GM12873 (cell line): ENCODE measurements at regions not wholly inside any gene's neighbourhood (a gene's known extent, or its start where the extent isn't known, plus 50 kb on each side); places are given as distances from the start of the nearest gene placed in this dataset.

Experiments
- TF ChIP-seq, protein P1 (sequence below): IDR thresholded peaks from 2 replicates; pipeline ENCODE4 v1.5.1; 2012; ENCODE audit warnings: low read depth, mild to moderate bottlenecking, moderate library complexity, low read length, control low read depth; ENCODE audit not compliant: insufficient read depth; ENCODE audit errors: missing control alignments

GRCh38 chr10:125442856-125443540, 240.0 kb downstream of the TEX36 start:
- TF ChIP-seq, protein P1, sequence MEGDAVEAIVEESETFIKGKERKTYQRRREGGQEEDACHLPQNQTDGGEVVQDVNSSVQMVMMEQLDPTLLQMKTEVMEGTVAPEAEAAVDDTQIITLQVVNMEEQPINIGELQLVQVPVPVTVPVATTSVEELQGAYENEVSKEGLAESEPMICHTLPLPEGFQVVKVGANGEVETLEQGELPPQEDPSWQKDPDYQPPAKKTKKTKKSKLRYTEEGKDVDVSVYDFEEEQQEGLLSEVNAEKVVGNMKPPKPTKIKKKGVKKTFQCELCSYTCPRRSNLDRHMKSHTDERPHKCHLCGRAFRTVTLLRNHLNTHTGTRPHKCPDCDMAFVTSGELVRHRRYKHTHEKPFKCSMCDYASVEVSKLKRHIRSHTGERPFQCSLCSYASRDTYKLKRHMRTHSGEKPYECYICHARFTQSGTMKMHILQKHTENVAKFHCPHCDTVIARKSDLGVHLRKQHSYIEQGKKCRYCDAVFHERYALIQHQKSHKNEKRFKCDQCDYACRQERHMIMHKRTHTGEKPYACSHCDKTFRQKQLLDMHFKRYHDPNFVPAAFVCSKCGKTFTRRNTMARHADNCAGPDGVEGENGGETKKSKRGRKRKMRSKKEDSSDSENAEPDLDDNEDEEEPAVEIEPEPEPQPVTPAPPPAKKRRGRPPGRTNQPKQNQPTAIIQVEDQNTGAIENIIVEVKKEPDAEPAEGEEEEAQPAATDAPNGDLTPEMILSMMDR: no peak

- TF ChIP-seq, protein P1: no peak
Measured at GRCh38 chr10:125441151-125441550, 241.8 kb downstream of the TEX36 start.

DNA sequence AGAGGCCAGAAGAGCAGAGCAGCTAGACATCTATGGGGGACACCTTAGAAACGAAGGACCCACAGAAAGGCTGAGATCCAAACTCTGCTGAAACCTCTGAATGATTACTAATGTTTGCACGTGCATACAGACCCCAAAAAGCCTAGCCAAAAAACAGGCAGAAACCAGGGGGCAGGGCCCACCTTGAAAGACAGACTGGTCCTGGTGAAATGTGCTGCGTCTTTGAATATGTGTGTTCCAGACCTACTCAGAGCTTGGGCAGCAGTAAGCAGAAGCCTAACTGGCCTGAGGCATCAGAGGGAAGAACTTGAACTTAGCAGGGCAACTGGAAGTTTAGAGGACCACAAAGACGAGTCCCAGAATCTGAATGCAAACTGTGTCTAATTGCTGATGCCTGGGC, 251.8 kb downstream of the TEX36 start:
- TF ChIP-seq, protein P1: no peak

DNA sequence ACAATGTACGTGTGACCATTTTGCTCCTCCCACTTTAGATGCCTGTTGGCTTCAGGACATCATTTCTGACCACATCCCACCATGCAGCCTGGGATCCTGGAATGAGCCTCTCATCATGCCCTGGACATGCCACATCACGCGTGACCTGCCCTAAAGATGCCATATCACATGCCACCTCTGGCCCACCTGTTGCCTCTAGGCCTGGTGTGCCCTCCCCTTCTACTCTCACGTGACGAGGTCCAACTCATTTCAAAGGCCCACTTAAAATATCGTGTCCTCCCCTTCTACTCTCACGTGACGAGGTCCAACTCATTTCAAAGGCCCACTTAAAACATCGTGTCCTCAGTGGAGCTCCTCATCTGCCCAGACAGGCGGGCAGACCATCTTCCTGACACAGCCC, 254.9 kb downstream of the TEX36 start:
- TF ChIP-seq, protein P1: no peak

DNA sequence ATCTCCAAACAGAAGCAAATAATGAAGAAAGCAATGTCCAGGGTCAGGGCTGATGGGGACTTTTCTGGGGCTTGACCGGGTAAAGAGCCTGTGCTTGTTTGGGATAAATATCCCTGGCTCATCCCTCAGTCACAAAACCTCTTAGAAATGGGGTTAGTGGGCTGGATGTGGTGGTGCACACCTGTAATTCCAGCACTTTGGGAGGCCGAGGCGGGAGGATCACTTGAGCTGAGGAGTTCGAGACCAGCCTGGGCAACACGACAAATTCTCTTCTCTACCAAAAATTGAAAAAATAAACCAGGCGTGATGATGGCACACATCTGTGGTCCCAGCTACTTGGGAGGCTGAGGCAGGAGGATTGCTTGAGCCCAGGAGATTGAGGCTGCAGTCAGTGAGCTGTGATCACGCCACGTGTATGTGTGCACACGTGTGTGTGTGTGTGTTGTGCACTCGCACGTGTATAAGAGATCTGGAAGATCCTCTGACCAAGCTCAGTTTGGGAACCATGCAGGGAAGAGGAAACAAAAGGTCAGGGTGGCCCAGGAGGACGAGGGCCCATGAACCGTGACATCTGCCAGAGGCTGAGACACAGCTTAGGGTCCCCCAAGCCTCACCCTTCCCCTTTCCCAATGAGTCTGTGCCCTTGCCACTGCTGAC, 258.6 kb downstream of the TEX36 start:
- TF ChIP-seq, protein P1: no peak

- TF ChIP-seq, protein P1: no peak
Measured at GRCh38 chr10:125423569-125423968, 259.4 kb downstream of the TEX36 start.

- TF ChIP-seq, protein P1: no peak
Measured at GRCh38 chr10:125419831-125420230, 259.5 kb upstream of the CTBP2 start.
